Ramos (cell line): ENCODE measurements at regions not wholly inside any gene's neighbourhood (a gene's known extent, or its start where the extent isn't known, plus 50 kb on each side); places are given as distances from the start of the nearest gene placed in this dataset.

Experiments
- in situ Hi-C: fragments of 300-500 bp; cut with MboI; formaldehyde crosslinking; loops from one replicate; pipeline ENCODE4 v1.14.3; 2022; ENCODE audit warnings: low sequenced_read_pairs; ENCODE audit not compliant: unreplicated experiment

DNA sequence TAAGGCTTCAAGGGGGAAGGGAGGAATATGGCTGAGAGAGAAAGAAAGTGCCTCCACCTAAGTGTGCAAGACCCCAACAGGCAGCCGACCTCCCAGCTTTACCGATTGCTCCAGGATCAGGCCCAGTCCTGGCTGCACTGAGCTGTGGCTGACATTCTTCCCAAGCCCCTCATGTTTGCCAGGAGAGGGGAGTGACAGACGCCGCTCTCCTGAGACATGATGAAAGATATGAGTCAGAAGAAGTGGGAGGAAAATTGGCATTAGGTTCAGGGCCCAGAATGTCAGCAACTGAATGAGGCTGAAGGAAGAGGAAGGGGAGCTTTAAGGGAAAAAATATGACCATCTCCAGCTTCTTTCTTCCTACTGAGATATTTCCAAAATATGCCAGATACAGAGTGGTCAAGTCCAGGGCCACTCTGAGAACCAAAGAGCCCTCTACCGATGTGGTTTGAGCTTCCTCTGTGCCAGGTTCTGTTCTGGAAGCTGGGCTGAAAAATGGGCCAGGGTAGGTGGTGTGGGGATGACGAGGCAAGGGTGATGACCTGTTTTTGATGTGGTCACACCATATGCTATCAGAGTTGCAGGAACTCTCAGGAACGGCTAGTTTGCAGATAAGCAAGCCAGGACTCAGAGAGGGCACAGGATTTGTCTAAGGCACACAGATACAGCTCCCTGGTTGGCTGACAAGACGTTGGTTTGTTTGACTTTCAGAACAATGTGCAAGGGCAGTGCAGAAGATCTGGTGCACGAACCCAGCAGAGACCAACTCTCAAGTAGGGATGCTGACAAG, 176.7 kb downstream of the SOX9 start:
- in situ Hi-C loops = no loop called here

DNA sequence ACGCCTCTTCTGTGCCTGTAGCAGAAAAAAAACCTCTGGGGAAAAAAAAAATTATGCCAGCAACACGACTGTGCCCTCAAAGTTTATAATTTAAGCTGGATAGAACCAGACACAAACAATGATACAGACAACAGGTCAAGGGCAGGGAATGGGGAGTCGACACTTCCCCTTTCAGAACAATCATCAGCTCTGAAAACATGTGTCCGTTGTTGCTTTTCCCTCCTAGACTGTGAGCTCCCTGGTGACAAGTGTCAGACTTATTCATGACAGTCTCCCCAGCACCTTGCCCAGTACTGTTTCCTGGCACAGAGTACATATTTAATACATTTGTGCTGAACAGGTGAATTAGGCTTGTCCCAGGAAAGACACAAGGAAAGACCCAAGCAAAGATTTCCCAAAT, 178.3 kb downstream of the SOX9 start:
- in situ Hi-C loops = no loop called here

DNA sequence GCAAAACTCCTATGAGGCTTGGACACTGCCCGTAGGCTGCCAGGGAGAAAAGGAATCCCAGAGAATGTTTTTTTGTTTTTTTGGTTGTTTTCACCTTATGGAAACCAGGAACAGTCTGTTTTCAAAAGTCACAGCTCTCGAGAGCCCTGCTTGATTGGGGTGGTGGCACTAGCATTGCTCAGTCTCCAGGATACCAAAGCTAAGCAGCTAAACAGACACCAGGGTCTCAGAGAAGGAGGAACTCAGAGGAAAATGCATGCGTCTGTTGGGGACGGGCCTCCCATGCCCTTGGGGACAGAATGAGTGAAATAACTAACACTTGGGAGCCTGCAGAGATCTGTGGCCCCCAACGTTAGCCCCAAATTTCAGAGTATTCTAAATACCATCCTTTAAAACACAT, 178.8 kb downstream of the SOX9 start:
- in situ Hi-C loops = no loop called here

DNA sequence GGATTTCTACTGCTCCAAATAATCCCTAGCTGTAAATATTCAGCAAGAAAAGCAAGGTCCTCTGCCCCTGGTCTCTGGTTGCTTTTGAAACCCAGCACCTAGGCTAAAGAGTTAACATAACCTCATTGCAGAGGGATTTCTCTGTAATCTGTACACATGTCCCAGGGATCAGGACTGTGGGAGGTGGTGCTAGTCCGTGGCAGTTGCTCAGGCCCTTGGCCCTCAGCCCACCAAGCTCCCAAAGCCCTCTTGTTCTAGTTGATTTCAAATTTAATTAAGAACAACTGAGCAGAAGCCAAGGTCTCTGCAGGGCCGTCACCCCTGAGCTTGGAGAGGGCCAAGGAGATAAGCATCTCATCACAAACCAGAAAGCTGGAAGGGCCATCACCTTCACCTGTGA, 181.1 kb downstream of the SOX9 start:
- in situ Hi-C loops = no loop called here

DNA sequence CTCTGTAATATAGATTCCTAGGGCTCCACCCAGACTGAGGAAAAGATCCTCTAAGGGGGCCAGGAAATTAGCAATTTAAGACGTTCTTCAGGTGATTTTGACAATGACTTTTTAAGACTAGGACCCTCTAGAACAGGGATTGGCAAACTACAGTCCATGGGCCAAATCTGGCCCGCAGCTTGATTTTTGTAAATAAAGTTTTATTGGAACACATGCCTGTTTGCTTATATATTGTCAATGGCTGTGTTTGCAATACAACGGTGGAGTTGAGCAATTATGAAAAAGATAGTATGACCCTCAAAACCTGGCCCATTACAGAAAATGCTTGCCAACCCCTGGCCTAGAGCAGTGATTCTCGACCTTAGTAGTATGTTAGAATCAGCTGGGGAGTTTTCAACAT, 181.9 kb downstream of the SOX9 start:
- in situ Hi-C loops = no loop called here

DNA sequence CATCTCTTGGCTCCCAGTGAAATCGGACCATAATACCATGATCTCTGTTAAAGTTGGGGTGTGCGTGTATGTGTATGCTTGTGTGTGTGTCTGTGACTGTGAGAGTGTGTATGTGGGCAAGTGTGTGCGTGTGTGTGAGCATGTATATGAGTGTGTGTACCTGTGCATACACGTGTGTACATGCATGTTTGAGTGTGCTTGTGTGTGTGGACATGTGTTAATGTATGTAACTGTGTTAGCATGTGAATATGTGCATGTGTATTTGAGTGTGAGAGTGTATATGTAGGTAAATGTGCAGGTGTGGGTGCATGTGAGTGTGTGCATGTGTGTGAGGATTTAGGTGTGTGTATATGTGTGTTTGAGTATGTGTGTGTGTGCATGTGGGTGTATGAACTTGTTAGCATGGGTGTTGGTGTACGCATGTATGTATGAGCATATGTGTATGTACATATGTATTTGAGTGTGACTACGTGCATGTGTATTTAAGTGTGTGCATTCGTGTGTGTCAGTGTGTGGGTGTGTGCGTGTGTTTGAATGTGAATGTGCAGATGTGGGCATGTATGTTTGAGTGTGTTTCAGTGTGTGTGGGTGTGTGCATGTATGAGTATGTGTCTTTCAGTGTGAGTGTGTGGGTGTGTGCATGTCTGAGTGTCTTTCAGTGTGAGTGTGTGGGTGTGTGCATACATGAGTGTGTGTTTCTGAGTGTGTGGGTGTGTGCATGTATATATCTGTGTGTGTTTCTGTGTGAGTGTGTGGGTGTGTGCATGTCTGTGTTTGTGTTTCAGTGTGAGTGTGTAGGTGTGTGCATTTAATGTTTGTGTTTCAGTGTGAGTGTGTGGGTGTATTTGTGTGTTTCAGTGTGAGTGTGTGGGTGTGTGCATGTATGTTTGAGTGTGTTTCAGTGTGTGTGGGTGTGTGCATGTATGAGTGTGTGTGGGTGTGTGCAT, 183.2 kb downstream of the SOX9 start:
- in situ Hi-C loops = no loop called here

DNA sequence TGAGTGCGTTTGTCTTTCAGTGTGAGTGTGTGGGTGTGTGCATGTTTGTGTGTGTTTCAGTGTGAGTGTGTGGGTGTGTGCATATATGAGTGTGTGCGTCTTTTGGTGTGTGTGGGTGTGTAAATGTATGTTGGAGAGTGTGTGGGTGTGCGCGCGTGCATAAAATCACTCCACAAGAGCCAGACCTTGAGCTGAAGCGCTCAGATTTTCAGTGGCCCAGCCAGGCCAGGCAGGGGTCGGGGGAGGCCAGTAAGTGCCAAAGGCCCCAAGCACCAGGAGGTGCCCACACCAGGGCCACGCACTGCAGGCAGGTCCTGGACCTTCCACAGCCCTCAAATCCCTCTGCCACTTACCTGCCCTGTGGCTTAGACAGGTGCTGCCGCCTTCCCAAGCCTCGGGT, 184.0 kb downstream of the SOX9 start:
- in situ Hi-C loops = no loop called here

DNA sequence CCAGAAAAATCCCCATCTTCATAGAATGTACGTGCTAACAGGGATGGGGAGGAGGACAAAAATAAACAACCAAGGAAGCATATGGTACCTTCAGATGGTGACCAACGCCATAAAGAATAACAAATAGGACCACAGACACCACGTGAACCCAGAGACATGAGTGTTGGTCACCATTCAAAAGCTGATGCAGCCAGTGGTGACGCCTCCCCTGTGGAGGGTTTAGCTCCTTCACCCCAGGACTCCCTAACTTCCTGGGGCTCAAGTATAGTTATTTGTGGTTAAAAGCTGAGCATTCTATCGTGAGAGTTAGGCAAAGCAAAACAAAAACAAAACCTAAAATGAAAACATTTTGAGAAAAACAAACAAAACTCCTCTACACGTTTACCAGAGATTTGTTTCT, 184.7 kb downstream of the SOX9 start:
- in situ Hi-C loops = no loop called here

DNA sequence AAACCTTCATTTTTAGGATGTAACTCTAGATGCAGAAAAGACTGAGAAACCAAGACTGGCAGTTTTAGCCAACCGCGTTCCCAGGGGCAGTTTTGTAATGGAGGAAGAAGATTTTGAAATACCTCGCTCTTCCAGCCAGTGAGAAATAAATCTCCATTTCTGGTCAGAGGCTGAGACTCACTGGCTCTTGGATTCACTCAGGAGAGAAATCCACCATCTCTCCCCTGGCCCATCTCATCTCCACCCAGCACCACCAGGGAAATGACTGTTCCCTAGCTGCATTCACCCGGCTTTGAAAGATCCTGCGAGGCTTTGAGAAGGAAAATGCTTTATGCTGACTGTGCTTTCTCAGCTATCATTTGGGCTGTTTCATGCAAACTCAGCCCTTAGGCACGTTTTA, 185.2 kb downstream of the SOX9 start:
- in situ Hi-C loops = no loop called here

DNA sequence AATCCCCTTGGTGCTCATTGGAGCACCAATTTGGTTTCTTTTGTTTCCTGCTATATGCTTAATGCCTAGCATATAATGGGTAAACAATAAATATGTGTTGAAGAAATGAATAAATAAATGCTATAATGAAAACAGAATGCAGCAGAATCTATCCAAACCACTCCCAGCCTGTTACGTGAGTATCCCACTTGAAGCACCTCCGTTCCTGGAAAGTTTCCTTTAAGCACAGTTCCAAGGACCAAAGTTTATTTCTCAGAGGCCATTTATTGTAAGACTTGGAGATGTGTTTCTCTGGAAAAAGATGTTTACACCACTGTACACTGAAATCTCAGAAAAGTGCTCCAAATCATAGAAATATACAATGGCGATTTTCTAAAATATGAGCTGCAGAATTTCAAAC, 187.0 kb downstream of the SOX9 start:
- in situ Hi-C loops = no loop called here

DNA sequence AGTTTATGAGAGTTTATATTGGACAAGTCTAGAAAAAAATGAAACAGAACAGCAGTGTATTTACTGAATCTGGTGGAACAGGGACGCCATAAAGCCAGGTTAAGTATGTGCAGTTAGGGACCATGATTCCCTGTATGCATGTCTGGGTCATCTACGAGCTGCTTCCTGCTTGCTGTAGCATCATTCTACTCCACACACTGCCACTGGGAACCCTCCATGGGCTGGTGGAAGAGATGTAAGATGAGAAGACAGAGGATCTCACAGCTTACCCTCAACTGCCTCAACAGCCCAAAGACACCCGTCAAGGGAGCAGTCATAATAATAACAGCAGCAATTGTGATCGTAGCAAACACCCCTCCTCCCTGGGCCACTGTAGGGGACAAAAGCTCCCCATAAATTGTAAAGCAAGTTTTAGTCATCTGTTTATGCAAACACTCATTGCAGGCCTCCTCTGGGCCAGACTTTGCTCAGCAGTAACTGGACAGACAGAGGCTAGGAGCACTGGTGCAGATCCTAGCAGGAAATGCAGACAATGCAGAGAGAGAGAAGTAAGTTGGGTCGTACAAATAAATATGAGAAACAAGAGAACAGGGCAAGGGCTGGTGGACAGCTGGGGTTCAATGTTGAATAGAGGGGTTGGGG, 188.0 kb downstream of the SOX9 start:
- in situ Hi-C loops = no loop called here

DNA sequence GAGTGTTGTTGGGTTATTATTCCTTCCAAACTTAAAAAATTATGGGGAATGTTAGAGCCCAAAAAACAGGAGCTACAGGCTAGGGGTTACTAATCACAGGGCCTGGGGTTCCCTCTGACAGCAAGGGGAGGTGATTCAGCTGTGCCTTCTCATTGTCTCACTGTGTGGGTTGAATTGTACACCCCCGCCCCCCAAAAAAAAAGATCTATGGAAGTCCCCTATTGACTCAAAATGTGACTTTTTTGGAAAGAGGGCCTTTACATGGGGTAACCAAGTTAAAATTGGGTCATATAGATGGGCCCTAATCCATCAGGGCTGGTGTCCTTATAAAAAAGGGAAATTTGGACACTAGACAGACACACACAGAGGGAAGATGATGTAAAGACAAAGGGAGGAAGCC, 190.2 kb downstream of the SOX9 start:
- in situ Hi-C loops = no loop called here

DNA sequence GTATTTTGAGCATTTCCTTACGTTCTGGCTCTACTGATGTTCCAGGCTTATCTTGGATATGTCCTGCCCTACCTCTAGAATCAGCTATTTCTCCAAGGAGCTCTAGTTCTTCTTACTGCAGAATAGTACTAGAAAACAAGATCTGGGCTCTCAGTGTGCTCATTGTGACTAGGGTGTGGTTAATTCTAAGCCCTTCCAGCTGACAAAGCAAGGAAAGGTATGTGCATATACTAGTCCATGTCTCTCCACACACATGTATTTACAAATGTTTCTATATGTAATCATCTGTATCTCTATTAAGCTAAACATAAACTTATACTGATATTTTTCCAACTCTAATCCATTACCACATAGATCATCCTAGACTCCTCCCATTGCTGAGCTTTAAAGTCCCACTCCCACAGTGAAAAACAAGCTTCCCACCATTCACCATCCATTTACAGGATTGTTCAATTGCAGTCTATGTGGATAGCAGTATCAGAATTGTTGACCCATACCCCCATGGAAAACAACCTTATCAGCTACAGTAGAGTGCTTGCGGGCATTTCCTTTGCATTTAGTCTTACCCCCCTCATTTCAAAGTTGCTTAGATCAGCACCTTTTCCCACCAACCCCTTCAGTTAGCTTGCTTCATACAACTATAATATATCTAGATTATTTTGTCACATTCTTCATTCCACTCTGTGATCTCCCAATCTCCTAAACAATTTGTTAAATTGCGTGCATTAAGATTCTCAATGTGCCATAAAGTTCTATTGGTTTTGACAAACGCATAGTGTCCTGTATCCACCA, 194.5 kb downstream of the SOX9 start:
- in situ Hi-C loops = no loop called here

DNA sequence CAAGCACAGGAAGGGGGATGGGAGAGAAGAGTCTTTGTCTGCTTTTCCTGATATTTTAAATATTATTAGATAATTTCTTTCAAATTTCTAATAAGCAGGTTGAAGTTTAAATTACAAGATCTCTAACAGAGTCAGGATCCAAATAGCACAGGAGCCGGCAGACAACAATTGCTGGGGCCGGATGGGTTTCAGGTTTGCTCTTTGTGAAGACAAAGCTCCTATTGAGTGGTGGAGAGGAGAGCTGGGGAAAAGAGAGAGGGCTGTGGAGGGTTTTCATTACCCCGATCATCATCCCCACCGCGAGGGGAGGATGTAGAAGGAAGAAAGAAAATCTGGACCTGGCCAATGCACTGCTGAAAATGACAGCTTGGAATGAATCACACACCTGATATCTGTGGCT, 197.3 kb downstream of the SOX9 start:
- in situ Hi-C loops = no loop called here

DNA sequence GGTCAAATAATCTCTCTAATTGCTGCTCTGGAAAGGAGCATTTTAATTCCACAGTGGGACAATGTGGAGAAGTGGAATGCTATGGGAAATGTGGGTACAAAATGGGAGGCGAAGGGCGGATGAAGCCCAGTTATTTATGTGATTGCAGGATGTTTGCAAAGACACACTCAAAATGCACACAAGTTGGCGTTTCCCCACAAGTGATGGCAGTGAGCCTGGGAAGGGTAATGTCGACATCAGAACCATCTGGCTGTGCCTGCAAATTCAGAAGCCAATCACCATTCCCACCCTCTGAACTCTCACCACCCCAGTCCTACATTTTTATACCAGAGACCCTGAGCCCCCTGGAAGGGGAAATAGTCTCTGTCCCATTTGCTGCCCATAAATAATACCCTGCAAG, 201.1 kb downstream of the SOX9 start:
- in situ Hi-C loops = no loop called here

DNA sequence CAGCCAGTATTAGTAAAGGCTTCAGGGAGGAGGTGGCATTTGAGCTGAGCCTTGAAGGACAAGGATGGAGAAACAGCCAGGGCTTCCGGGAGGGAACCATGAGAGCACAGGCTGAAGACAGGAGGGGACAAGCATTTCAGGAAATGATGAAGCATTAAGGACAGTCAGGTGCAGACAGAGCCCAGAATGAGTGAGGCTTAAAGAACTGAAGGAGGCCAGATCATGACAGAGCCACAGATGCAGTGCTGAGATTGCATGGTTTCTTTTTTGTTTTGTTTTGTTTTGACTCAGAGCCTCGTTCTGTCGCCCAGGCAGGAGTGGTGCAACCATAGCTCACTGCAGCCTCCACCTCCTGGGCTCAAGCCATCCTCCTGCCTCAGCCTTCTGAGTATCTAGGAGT, 211.5 kb downstream of the SOX9 start:
- in situ Hi-C loops = no loop called here

DNA sequence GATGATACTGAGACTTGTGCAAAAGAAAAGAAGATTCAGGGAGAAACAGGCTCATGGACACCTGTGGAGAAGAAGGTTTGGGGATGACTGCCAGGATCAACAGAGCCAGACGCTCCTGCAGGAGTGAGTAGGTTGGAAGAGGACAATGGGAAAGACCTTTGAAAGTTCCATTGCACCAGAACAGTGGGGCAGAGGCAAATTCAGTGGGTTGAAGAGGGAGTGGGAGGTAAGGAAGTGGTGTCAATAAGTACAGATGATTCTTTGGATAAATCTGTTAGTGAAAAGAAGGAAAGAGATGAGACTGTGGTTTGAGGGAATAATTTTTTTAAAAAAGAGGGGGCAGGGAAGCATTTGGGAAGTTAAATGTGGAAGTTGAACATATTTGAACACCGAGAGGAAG, 212.8 kb downstream of the SOX9 start:
- in situ Hi-C loops = no loop called here

DNA sequence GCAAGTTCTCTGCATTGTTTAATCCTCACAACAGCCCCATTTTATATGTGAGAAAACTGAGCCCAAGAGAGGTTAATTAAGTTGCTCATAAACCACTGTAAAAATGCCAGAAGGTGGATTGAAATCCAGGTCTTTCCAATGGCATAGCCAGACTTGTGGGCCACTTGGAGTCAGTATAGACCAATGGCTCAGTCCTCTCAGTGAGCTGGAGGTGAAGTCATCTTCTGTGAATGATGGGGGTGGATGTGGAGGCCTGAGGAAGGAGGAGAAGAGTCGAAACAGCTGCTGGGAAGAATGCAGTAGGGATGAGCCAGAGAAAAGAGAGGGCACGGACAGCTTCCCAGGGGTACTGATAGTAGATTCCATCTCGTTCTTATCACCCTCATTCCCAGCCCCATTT, 213.4 kb downstream of the SOX9 start:
- in situ Hi-C loops = no loop called here

DNA sequence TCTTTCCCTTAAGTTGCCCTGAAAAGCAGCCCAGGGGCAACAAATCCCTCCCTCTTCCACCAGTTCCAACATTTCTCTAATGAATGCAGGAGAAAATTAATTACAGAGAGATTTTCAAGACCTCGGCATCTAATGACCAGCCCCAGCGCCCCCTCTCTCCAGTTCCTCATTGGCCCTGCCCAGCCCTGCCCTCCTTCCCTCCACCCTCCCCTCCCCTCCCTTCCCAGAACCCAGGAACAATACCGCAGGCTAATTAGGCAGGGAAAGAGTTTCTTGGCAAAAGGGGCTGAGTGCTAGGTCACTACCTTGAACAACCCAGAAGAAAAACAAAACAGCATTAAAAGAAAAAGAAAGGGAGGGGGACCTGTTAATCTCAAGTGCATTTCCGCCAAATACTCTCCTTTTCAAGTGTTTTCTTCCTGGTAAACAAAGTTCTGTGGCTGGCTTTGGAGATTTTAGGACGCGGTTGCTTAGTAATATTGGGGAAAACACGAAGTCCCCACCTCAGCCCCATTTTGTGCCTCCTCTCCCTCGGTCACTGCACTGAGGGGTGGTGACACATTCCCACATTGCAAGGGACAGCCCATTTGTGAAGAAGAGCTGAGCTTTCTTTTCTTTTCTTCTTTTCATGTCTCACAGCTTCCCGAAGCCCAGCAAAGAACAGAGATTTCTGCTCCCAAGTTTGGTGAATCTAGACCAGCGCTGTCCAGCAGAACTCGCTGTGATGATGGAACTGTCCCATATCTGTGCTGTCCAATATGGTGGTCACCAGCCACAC, 215.4 kb downstream of the SOX9 start:
- in situ Hi-C loops = no loop called here

DNA sequence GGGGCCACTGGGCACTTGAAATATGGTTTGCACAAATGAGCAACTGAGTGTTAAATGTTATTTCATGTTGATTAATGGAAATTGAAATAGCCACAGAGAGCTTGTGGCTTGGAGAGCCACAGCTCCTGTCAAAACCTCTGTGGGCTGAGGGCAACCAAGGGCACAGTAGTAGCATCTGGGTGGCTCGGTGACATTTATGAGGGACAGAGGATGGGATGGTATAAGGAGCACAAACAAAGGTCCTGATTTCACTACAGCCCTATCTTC, 215.9 kb downstream of the SOX9 start:
- in situ Hi-C loops = no loop called here
